Left renal pelvis (tissue), 4 donors: ENCODE measurements at regions not wholly inside any gene's neighbourhood (a gene's known extent, or its start where the extent isn't known, plus 50 kb on each side); places are given as distances from the start of the nearest gene placed in this dataset.
"Not testable (repeated sequence)": the region's sequence is repeated elsewhere in the genome, so short reads cannot be mapped to it uniquely, and the experiment has no call there.

ENCODE experiments used
- DNase-seq, 4 donors: peaks; one replicate each; pipeline ENCODE4 v3.0.0-alpha.2; 2013; ENCODE audit warnings: low read depth in 4 of 4, low spot score in 3 of 4

DNA sequence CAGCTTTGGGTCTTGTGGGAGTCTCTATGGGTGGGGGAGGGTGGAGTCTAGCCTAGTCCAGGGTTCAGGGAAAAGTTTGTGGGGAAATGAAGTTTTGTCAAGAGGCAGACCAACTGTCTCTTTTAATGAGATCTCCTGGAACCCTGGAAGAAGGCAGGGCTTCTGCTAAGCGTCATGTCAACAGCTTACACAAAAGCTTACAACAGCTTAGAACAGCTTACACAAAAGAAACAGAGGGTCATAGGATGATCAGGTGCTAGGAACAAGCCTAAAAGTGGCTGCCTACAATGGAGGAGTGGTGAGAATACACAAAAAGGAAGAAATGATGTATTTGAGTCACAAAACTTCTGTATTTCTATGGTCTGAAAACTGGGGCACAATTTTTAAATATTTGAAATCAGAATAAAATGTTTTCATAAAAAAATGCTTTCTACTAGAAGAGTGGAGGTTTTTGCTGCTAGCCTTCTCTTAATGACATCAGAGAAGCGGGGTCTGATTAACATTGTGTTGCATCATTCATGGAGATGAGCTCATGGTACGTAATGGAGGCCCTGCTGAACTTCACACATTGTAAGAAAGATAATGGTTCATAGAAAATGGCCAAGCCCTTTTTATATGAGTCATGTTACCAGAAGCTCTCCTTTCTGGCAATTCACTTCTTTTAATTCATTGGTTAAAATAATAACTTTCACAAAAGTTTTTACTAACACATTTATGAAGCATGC, 351.0 kb downstream of the PIK3C3 start:
- no peak for DNase-seq

DNA sequence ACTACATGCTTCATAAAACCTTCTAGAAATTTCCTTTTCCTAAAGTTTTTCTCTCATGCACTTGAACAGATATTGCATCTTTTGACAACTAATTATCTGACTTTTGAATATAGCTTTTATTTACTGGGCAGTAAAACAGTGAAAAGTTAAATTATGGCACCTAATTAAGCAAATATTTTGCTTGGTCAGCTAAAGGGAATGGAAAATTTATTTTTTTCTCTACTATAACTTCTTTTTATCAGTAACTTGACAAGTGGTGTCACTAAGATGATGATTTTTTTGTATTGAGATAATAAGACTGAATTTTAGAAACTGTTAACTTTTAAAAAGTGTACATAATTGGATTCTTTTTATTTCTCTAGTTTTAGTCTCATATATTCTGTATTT, 351.6 kb downstream of the PIK3C3 start:
- DNase-seq: no peak

DNA sequence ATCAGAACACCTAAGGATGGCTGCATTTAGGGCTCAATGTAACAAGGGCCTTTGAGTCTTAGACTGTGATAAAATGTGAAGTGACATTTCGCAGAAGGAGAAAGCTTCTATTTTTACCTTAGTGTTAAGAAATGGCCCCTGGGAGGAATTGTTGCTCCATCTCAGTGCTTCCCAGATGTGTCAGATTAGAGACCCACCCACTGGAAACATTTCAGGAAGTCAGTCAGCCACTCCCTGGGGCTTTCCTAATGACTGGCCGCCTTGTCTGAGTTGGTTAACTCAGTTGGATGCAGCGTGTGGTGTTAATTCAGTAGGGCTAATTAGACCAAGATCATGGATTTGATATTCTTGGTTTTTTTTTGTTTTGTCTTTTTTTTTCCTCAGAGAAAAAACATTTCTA, 355.9 kb downstream of the PIK3C3 start:
- no peak for DNase-seq

DNA sequence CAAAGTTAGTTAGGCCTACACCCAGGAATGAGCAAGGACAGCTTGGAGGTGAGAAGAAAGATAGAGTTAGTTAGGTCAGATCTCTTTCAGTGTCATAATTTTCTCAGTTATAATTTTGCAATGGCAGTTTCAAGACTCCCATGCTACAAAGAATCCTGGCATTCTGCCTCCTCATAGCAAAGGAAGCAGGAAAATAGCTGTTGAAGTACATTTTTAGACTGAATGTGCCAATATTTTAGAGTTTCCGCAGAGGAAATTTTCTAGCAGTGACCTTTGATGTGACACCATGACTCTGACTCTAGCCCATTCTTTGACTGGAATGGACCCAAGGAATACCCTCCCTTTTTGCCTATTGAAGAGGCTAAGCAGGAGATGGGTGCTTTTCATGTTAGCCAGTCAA, 371.7 kb downstream of the PIK3C3 start:
- DNase-seq: no peak

DNA sequence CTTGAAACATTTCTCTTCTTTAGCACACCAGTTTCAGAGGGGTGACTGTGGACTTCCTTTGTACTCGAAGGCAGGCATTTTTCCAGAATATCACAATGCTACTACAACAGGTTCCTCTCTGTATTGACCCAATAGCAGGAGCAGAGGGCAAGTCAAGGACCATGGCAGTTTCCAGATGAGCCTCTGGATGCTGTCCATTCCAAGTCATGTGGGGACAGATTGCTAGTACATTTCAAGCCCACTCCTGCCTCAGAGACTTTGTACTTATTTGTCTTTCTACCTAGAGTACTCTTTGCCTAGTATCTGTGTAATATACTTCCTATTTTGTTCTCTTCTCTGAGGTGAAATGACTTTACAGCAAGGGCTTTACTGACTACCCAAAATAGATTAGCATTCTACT, 373.9 kb downstream of the PIK3C3 start:
- no peak for DNase-seq

DNA sequence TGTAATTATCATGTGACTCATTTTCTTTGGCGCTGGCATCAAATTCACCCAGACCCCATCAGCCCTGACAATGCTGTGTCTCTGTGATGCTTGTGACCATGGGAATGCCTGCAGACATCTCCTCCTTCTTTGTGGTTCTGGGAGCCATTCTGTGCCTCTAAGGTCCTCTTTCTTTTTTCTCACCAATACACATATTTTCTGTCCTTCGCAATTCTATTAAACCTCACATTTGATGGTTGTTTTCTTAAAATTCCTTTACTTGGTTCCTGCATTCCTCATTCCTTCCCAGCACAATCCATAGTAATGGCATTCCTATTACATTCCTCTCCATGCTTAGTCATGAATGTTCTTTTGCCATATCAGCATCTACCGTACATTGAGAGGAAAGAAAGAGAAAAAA, 375.3 kb downstream of the PIK3C3 start:
- no peak for DNase-seq

DNA sequence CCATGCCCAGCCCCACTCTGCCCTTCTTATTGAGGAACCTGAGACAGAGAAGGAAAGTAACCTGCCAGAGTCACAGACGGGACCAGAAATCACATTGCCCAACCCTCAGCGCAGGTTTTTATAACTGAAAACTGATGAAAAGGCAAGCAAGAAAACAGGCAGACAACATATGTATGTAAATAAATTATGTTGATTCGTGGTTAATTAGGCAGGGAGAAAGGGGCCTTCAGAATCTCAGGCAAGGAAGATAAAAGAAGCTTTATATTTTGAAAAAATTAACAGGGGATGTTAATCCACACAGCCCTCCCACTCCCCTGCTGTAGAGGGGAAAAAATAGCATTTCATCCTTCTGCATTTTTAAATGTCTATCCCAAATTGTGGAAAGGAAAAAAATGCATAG, 378.5 kb downstream of the PIK3C3 start:
- DNase-seq: no peak

DNA sequence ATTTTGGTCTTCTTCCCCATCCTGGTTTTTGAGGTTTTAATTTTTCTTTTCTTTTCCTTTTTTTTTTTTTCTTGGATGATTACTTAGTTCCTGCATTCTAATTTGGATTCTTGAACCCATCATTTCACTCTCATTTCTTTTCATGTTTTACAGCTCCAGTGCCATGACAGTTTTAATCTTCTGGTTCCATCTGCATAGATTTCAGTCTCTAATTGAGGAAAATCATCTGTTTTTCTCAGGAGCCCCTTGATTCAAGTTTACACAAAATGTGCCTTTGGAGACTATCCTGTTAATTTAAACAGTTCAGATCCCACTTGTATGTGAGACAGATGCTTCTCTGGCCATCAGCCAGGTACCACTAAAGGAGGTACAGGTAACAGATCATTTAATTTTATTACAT, 379.9 kb downstream of the PIK3C3 start:
- DNase-seq: no peak

DNA sequence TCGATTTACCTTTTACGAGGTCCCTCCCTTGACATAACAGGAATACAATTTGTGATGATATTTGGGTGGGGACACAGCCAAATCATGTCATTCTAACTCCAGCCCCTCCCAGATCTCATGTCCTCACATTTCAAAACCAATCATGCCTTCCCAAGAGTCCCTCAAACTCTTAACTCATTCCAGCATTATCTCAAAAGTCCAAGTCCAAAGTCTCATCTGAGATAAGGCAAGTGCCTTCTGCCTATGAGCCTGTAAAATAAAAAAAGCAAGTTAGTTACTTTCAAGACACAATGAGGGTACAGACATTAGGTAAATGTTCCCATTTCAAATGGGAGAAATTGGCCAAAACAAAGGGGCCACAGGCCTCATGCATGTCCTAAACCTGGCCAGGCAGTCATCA, 381.1 kb downstream of the PIK3C3 start:
- no peak for DNase-seq

DNA sequence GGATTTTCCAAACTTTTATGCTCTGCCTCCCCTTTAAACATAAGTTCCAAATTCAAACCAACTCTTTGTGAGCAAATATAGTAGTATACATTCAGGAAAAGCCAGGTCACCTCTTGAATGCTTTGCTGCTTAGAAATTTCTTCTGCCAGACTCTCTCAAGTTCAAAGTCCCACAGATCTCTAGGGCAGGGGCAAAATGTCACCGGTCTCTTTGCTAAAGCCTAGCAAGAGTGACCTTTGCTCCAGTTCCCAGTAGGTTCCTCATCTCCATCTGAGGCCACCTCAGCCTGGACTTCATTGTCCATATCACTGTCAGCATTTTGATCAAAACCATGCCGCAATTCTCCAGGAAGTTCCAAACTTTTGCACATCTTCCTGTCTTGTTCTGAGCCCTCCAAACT, 382.3 kb downstream of the PIK3C3 start:
- DNase-seq: not testable (repeated sequence)

DNA sequence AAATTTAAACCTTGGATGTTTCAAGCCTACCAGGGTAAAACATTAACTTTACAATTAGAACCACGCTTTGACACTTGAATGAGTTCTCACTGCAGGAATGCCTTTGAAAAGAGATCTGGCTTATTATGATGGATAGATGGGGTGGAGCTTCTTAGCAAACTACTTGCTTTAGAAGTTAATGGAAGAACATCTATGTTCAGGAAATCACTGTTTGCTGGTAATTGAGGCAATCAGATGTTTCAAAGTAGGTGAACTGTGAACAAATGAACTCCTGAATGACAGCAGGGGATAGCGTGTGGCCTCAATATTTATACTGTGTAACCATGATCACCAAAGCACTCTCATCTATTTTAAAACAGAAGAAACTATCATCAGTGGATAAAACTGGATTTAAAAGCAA, 383.6 kb downstream of the PIK3C3 start:
- DNase-seq: peak in 3 of 4 donors; percentile 6 to 25 (median 8)

DNA sequence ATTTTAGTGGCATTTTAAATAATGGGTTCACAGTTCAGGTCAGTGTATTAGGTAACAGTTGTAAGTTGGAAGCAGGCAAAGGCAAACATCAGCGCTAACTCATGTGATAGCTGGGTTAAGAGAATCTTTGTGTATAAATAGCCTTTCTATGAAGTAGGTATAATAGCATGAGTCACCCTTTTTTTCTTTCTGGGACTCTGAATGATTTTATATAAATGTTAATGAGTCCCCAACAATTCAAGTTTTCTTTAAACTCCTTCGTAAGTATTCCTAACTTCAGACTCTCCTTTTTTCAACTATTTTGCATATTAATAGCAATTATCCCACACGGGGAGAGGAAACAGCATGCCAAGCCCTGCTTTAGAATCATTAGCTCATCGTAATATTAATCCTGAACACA, 384.3 kb downstream of the PIK3C3 start:
- DNase-seq: no peak

DNA sequence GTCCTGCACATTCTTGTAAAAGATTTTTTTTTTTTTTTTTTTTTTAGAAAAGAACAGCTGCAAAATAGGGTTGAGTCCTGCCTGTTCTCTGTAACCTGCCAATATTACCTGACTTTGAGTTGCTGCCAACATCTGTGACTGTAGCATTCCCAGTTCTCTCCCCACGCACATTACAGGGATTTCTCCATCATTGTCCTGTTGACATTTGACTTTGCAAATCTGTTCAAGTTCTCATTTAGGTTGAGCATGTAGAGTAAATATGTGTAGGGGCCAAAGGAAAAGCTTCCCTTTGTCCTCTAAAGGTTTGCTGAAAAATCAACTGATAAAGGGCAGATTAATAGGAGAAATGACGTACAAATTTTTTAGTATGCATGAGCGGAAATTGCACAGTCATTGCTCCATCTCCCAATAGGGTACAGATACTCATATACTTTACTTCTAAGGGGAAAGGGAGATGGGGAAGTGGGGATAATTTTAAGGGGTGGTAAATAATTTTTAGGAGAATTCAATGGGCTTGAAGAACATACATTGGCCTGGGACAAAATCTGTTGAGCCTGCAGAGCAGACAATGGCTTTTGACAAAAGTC, 385.5 kb downstream of the PIK3C3 start:
- no peak for DNase-seq

DNA sequence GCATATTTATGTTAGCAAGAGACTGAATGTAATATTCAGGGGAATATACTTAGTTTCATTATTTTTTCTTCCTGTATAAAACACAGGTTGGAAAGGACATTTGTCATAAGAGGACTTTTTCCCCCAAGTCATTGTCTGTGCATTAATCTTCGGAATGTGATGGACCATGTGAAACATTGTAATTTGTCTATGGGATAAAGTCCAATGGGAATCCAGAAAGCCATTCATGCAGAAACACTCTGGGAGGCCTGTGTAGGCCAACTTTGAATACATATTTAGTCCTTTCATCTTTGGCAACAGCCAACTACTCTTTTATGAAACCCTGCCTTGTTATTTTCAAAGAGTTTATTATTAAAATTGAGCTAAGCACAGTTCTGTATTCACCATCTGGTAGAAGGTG, 386.4 kb downstream of the PIK3C3 start:
- DNase-seq: no peak

DNA sequence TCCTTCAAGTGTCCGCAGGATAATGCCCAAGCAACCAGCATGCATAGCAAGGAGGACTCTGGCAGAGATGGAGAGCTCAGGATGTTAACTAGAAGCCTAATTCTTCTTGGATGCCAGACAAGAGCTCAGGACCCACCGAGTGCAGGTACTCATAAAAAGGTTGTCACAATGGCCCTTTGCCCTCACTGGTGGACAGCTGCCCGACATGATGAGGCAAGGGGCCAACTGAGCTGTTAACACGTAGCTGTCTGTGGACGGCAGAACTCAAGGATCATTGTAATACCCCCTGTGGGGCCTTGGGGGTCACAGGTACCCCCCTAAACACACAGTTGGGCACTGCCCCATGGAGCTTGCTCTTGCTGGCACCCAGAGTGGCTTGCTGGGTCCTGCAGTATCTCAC, 393.7 kb downstream of the PIK3C3 start:
- DNase-seq: no peak

DNA sequence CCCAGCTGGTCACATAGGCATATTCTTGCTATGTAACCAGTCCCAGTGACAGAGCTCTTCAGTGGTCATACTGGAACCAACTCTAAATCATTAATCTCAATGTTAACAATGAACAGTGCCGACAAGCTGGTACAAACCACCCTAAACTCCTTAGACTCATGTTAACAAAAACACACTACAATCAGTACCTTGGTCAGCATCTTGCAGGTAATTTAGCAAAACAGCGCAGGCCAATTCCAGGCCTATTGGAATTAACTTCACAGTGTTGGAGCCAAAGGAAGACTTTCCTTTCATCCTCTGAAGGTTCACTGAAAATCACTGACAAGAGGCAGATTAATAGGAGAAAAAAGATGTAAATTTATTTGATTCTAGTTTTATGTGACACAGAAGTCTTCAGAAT, 396.4 kb downstream of the PIK3C3 start:
- no peak for DNase-seq

DNA sequence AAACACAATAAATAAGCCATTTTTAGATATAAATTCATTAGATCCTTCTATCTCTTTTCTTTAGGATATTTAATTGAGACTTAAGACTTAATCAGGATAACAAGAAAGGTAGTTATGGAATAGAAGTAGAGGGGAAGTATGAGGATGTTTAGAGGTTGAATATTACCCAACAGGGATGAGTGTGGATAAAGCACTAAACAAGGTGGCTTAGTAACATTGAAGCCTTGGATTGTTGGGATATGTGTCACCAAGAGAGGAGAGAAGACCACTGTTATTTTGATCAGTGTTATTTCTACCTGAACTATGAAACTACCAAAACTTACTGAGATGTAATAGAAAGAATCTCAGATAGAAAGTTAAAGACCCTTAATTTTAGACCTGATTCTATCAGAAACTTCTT, 405.7 kb downstream of the PIK3C3 start:
- DNase-seq: no peak

DNA sequence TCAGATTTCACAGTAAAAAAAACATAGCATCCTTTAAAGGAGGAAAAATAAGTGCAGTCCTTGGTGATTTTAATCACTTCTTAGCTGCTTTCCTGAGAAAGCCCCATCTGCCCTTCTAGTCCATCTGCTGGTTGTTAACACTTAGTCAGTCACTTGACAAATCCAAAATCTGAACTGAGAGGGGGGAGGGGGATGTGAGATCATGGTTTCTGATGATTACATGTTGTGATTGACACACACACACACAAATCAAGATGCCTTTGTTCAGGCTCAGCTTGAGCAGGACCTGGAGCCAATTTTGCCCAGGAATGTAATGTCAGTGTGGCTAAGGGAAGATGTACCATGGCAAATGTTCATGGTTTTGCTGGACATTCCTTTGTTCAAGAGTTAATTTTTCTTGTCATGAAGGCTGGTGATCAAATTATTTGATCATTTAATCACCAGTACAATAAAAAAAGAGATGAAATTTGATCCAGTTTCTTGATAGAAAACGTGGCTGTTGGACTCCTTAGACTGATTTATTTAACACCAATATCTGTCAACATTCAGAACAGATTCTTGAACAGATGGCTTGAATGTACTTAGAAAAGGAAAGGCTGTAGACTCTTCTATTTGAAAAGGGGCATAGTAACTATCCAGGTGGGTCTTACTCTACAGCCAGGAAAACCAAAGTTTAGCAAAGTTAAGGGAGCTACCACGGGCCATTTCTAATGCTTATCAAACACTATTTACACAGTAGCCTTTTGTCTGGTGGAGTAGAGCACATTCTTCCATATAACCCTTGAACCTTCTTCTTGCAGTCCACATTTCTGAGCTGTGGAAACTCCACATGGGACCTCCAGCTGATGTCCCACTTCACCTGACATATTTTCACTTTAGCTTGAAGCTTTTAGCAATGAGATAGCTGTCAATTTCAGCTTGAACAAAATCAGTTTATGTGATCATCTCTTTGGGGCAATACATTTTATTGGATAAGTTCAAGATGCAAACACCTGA, 408.7 kb downstream of the PIK3C3 start:
- DNase-seq: no peak

DNA sequence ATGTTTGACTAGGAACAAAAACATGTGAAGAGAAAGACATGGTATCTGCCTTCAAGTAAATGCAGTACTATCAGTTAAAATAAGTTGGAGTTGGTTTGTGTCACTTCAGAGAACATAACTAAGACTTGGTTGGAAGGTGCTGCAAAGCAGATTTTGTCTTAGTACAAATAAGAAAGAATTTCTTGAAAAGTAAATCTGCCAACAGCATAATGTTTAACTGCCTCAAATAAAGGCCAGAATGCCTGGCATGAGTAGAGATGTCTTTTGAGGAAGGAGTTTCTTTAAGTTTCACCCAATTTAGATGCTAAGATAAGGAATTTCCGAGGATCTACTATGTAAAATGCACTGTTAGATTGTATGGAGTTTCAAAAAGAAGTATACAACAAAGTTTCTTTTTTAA, 409.7 kb downstream of the PIK3C3 start:
- no peak for DNase-seq

DNA sequence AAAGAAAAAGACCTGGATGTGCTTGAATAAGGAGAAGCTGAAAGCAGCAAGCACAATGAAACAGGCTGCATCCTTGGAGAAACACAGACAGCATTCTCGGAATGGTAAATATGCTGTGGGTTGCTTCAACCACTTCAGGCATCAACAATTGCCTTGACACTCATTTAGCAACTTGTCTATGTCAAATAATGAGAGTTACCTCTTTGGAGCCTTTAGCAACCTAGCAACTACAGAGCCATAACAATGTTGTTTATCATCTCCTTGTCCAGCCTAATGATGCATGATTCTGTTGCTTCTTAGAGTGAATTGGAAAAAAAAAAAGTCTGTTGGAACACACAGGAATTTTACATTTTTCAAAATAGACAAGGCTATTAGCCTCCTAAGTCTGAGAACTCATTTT, 410.6 kb downstream of the PIK3C3 start:
- no peak for DNase-seq

DNA sequence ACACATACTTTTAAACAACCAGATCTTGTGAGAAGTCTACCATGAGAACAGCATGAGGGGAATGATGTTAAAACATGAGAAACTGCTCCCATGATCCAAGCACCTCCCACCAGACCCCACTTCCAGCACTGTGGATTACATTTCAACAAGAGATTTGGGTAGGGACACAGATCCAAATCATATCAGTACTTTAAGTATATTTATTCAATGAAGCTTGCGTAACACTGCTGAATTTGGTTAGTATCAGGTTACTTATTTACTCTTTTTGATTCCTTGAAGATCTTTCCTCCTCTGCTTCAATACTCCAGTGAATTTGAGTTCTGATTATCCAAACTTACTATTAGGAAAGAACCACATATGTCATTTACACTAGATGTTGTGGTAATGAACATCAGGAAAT, 418.6 kb downstream of the PIK3C3 start:
- DNase-seq: no peak

DNA sequence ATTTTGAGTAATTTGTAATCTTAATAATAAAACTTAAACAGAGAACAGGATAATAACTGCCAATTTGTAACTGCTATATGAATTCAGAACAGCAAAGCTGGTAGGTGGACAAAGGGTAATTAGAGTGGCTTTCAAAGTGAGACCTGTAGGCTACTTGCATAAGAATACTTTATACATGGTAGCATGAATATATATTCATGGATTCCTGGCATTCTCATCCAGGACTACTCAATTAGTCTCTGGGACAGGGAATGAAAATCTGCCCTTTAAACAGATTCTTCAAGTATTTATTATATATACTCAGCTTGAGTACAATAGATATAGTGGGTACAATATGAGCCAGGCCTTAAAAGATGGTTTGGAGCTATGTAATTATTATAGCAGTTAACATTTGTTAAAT, 419.9 kb downstream of the PIK3C3 start:
- no peak for DNase-seq
